ENCODE measurements at regions not wholly inside any gene's neighbourhood (a gene's known extent, or its start where the extent isn't known, plus 50 kb on each side); places are given as distances from the start of the nearest gene placed in this dataset.

DNA sequence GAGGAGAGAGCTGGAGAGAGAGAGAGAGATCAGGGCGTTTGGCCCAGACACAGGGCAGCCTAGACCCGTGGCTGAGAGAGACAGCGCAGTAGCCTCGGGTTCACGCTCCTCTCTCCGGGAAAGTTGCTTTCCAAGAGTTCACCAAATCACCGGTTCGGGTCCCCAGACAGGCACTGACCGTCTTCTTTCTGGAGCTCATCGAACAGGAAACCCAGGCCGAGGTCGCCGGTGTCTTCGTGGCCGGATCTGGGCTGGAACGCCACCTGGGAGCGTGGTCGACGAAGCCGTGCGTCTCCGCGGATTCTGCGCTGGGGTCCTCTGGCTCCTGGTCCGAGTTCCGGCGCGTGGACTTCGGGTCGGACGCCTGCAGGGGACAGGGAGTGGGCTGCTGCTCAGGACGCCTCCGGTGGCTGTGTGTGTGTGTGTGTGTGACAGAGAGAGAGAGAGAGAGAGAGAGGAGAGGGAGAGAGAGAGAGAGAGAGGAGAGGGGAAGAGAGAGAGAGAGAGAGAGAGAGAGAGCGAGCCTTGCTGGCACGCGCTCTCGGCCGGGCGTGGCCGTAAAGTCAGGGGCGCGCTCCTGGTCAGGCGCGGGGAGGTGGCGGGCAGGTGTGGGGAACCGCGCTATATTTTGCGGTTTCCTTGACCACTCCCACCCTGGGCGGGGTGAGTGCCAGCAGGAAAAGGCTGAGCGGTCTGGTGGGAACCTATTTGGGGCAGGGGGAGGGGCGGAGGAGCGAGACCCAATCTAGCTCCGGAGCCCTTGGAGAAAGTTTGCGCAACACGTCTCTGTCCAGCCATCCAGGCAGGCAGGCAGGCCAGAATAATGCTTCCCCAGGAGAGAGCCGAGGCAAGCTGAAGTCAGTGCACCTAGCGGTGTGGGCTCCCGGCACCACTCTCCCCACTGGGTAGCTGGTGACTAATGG lies 62.1 kb downstream of the RHOXF2B start:
- TF ChIP-seq, protein P1, sequence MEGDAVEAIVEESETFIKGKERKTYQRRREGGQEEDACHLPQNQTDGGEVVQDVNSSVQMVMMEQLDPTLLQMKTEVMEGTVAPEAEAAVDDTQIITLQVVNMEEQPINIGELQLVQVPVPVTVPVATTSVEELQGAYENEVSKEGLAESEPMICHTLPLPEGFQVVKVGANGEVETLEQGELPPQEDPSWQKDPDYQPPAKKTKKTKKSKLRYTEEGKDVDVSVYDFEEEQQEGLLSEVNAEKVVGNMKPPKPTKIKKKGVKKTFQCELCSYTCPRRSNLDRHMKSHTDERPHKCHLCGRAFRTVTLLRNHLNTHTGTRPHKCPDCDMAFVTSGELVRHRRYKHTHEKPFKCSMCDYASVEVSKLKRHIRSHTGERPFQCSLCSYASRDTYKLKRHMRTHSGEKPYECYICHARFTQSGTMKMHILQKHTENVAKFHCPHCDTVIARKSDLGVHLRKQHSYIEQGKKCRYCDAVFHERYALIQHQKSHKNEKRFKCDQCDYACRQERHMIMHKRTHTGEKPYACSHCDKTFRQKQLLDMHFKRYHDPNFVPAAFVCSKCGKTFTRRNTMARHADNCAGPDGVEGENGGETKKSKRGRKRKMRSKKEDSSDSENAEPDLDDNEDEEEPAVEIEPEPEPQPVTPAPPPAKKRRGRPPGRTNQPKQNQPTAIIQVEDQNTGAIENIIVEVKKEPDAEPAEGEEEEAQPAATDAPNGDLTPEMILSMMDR (IDR thresholded peaks at IDR 0.05) = no peak
- TF ChIP-seq POLR2A (IDR thresholded peaks at IDR 0.05) = no peak
